ENCODE measurements at regions not wholly inside any gene's neighbourhood (a gene's known extent, or its start where the extent isn't known, plus 50 kb on each side); places are given as distances from the start of the nearest gene placed in this dataset.

- no peaks in the 10 kb centered on the region for H3K9me3 ChIP-seq (ENCODE audit: low read length)
- TF ChIP-seq RAD21 (conservative IDR thresholded peaks at IDR 0.05) (no peak), POLR2AphosphoS5 (IDR thresholded peaks at IDR 0.05) (no peak), SMC3 (conservative IDR thresholded peaks at IDR 0.05; ENCODE audit: poor library complexity) (no peak), EP300 (conservative IDR thresholded peaks at IDR 0.05; ENCODE audit: poor library complexity, severe bottlenecking) (no peak), REST (IDR thresholded peaks at IDR 0.05; ENCODE audit: borderline replicate concordance) (no peak), TAF1 (IDR thresholded peaks at IDR 0.05; ENCODE audit: low read depth) (no peak)
- no peak overlapping the region for H3K4me3 ChIP-seq (ENCODE audit: low read length)
- no peaks in the 10 kb centered on the region for H3K27me3 ChIP-seq (ENCODE audit: insufficient read depth, low read depth, low read length)
- H3K9me2 ChIP-seq (ENCODE audit: insufficient read depth, low read length): no peaks in the 10 kb centered on the region
- H3K4me2 ChIP-seq (ENCODE audit: low read length): no peak overlapping the region
- no peaks in the 10 kb centered on the region for H4K20me1 ChIP-seq (ENCODE audit: insufficient read depth)
- no peak overlapping the region for H2AFZ ChIP-seq (ENCODE audit: low read depth, low read length)
- no peaks in the 10 kb centered on the region for H3K79me2 ChIP-seq (replicated peaks; ENCODE audit: insufficient read depth, low read length)
- no peaks in the 10 kb centered on the region for H3F3A ChIP-seq (ENCODE audit: insufficient read depth, low read length, poor library complexity, severe bottlenecking)
- H3K9ac ChIP-seq (ENCODE audit: low read length): no peak overlapping the region
- H3K36me3 ChIP-seq (ENCODE audit: insufficient read depth, low read length): no peaks in the 10 kb centered on the region
- no peak overlapping the region for H3K27ac ChIP-seq (ENCODE audit: low read length)
Observed at GRCh38 chr5:164256351-164256750, 750.9 kb downstream of the MAT2B start.

GRCh38 chr5:164256954-164257353 lies 751.5 kb downstream of the MAT2B start:
- Histone ChIP-seq H3K79me2 (replicated peaks; ENCODE audit: insufficient read depth, low read length) (no peaks in the 10 kb centered on the region), H3K9ac (ENCODE audit: low read length) (no peak overlapping the region), H2AFZ (ENCODE audit: low read depth, low read length) (no peak overlapping the region), H3K4me3 (ENCODE audit: low read length) (no peak overlapping the region), H3K27ac (ENCODE audit: low read length) (no peak overlapping the region), H3K27me3 (ENCODE audit: insufficient read depth, low read depth, low read length) (no peaks in the 10 kb centered on the region), H3K4me2 (ENCODE audit: low read length) (no peak overlapping the region), H3K36me3 (ENCODE audit: insufficient read depth, low read length) (no peaks in the 10 kb centered on the region), H3K9me2 (ENCODE audit: insufficient read depth, low read length) (no peaks in the 10 kb centered on the region), H4K20me1 (ENCODE audit: insufficient read depth) (no peaks in the 10 kb centered on the region), H3K9me3 (ENCODE audit: low read length) (no peaks in the 10 kb centered on the region), H3F3A (ENCODE audit: insufficient read depth, low read length, poor library complexity, severe bottlenecking) (no peaks in the 10 kb centered on the region)
- TF ChIP-seq RAD21 (conservative IDR thresholded peaks at IDR 0.05) (no peak), SMC3 (conservative IDR thresholded peaks at IDR 0.05; ENCODE audit: poor library complexity) (no peak), TAF1 (IDR thresholded peaks at IDR 0.05; ENCODE audit: low read depth) (no peak), REST (IDR thresholded peaks at IDR 0.05; ENCODE audit: borderline replicate concordance) (no peak), CTCF (IDR thresholded peaks at IDR 0.05; ENCODE audit: poor library complexity, severe bottlenecking) (no peak), EP300 (conservative IDR thresholded peaks at IDR 0.05; ENCODE audit: poor library complexity, severe bottlenecking) (no peak), EZH2 (IDR thresholded peaks at IDR 0.05; ENCODE audit: borderline replicate concordance, insufficient read depth, low read length, poor library complexity, severe bottlenecking) (no peak), MXI1 (conservative IDR thresholded peaks at IDR 0.05; ENCODE audit: poor library complexity, severe bottlenecking) (no peak), POLR2AphosphoS5 (IDR thresholded peaks at IDR 0.05) (no peak)
